GM21447 (cell line): ENCODE measurements at regions not wholly inside any gene's neighbourhood (a gene's known extent, or its start where the extent isn't known, plus 50 kb on each side); places are given as distances from the start of the nearest gene placed in this dataset.
A peak's percentile ranks its signal among the peaks of the same experiment; 100 is the strongest.

Experiments
- ATAC-seq: cut with Tn5 transposase; IDR thresholded peaks from one replicate; pipeline ENCODE4 v1.9.1; 2021; ENCODE audit not compliant: unreplicated experiment

DNA sequence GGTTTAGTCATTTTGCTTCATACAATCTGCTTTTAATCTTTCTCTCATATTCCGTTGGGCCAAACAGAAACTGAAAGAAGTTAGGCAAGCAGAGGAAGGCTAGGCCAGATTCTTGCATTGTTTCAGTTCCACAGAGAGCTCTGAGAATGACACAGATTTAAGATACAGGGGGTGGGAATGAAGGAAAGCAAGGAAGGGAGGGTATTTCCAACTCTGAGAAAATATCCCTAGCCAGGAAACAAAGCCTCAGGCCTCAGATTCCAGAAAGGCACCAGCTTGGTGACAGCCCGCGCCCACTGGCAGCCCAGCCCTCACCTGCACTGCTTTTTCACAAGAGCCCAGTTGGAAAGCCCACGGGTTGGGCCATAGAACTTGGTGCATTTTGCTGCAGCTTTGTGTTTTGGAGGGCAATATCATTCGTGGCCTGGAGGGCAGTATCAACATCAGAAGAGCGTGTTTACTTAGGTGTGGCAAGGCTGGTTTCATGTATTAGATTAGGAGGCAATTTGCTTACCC, 63.5 kb downstream of the ENC1 start:
- ATAC-seq, result peak; percentile 79

DNA sequence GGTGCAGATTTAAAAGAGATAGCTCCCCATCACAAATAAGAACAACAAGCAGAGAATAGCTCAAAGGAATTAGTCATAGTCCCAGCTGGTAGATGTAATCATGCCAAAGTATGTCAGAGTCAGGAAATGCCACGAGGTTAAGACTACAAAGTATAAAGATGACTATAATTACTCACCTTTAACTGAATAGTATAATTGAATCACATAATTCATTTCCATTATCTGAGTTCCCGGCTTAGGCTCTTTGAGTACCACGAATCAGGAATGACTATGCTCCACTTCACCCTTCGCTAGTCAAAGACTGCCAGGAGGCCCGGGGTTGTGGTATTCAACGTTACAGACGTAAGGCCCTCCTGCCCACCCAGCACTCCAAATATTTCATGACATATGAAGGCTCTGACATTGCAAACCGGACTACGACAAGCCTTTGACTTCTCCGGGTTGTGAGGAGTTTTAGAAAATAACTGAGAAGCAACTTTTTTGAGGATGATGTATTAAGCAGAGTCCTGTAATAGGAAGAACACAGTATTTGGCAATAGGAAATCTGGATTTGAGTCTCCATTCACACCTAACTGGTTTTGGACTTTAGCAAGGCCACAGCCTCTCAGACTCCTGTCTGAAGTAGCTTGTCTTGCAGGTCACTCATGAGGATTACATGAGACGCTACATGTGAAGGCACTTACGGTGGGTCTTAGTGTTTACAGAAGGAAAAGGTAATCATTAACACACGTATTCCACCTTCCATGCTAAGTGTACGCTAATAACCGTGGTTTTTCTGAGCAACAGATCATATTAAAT, 64.6 kb downstream of the ENC1 start:
- no peak for ATAC-seq

DNA sequence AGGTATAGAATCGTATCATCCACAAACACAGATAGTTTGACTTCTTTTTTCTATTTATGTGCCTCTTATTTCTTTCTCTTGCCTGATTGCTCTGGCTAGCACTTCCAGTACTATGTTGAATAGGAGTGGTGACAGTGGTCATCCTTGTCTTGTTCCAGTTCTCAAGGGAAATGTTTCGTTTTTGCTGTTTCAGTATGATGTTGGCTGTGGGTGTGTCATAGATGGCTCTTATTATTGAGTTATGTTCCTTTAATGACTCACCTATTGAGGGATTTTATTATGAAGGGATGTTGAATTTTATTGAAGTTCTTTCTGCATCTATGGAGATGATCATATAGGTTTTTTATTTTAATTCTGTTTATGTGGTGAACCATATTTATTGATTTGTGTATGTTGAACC, 70.3 kb downstream of the ENC1 start:
- no peak for ATAC-seq

GRCh38 chr5:74567411-74567995, 73.0 kb downstream of the ENC1 start:
- ATAC-seq, result no peak

- no peak for ATAC-seq
Measured at GRCh38 chr5:74562122-74562521, 78.4 kb downstream of the ENC1 start.

GRCh38 chr5:74560245-74560644, 80.3 kb downstream of the ENC1 start:
- ATAC-seq, result no peak

DNA sequence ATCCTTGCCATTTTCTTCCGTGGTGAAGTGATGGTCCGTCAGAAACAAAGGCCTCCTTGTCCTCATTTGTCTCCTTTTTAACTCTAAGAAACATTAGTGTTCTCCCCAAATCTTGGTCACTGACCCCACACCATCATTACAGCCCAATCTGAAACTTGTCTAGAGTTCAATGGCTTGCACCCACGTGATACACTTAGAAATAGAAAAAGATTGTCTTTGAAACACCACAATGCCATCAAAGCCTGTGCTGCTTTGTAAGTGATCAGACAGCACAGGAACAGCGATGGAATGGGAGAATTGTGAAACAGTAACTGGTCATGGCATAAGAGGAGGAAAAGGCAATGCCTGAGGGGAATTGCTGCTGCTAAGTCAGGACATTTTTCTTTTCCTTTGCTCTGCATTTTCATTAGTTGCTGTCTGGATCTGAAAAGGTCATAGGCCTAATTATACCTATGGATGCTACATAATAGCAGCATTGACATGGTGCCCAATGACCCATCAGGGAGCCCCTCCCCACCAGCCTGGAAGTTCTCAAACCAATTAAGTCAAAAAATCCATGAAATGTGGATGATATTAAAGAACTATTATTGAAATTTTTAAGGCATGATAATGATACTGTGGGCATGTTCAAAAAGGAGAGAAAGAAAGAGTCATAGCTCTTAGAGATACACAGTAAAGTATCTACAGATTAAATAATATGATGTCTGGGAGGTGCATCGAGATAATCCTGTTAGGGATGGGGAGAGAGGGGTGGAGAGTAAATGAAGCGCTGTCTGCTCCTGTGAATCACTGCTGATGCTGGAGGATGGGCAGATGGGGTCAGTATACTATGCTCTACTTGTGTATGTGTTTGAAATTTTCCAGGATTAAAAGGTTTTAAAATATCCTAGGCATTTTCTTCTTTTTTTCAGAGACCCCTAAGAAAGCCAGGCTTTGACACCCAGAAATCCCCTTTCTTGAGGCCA, 83.6 kb downstream of the ENC1 start:
- ATAC-seq, result no peak

- ATAC-seq, result no peak
Measured at GRCh38 chr5:74556006-74556405, 84.5 kb downstream of the ENC1 start.

GRCh38 chr5:74552101-74552500, 88.4 kb downstream of the ENC1 start:
- ATAC-seq, result no peak

GRCh38 chr5:74550927-74551326, 89.6 kb downstream of the ENC1 start:
- ATAC-seq, result no peak

DNA sequence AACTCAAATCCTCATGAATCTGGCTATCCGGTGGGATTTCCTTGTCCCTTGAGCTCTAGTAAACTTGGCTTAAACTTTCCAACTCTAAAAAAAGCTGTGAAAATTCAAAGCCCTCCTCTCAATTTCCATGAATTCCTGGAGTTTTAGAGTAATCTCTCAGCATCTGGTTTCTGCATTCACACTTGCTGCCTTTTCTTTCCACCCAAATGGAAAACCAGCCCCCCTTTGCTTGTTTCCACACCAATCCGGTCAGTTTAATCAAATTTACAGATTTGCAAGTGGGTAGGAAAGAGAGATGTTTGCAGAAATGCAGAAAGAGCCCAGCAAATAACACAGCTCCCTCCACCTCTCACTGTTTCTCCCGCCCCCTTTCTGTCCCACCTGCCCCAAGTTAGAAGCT, 91.1 kb downstream of the ENC1 start:
- ATAC-seq, result no peak

GRCh38 chr5:74546796-74547195, 93.7 kb downstream of the ENC1 start:
- ATAC-seq, result no peak

GRCh38 chr5:74544811-74545210, 95.7 kb downstream of the ENC1 start:
- ATAC-seq, result no peak

DNA sequence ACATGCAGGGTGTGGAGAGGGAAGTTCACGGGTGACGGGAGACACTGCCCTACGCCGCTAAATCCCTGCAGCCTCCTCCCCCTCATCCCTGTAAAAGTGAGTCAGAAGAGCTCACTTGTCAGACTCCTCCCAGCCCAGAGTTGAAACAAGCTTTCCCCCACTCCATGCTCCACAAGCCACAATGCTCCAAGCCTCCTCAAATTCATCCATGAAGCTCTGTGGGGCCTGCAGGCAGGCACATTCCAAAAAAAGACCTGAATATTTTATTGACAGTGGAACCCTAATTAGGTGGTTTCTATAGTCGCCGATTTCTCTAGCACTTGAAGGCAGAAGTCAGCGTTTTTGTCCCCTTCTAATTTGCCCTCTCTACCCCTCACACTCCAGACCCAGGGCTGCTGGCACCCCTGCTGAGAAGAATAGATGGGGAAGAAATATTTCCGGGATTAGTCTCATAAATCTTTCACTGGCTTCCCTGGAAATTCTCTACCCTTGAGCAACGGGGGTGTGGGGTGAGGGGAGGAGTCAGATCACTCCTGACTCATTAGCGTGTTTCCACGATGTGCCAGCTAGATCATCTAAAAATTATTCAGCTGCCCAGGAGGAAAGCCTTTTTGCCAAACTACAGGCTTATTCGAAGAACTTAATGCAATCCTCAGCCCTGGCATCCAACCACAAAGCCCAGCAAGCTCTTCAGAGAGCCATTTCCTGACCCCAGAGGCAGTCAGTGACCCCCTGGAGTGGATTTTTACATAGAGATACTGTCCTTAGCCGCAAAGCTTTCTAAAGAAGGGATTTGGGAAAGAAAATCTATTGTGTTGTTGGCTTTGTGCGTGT, 97.1 kb downstream of the ENC1 start:
- ATAC-seq, result no peak

DNA sequence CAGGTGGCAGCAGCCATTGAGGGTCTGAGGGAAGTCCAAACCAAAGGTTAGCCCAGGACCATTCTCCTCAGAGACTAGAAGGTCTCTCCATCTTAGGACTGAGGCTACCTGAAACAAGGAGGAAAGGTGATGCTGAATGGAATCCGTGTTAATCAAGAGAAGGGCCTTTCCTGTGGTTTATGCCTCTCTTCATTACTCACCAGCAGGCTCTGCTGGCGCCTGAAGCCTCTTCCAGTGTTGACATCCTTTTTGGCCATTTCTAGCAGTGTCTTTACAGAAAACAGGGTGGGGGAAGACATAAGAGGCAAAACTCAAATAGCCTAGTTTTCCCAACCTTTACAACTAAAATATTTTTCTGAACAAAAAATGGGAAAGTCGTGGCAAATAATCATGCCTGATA, 98.0 kb downstream of the ENC1 start:
- ATAC-seq, result no peak

GRCh38 chr5:74541381-74541781, 99.1 kb downstream of the ENC1 start:
- no peak for ATAC-seq

GRCh38 chr5:74540622-74541021, 99.9 kb downstream of the ENC1 start:
- ATAC-seq, result no peak

- ATAC-seq, result no peak
Measured at GRCh38 chr5:74539986-74540385, 100.5 kb downstream of the ENC1 start.

DNA sequence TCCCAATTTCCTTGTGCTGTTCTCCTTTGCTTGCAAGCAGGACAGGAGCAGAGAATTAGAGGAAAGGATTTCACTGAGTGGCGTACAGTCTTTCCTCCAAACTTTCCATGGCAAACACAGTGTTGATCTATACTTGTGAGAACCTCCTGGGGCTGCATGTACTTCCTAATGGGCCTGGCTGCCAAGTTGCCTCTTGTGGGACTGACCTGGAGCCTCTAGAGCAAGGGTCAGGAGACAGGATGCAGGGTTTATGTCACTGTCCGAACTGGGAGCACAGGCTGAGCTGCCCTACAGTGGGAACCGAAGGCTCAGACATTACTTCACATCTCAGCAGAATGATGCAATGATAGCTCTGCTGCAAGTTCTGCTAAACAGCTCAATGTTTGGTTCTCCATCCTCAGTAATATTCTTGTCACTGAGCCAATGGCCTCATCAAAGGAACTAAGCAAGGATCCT, 102.3 kb downstream of the ENC1 start:
- ATAC-seq, result no peak

DNA sequence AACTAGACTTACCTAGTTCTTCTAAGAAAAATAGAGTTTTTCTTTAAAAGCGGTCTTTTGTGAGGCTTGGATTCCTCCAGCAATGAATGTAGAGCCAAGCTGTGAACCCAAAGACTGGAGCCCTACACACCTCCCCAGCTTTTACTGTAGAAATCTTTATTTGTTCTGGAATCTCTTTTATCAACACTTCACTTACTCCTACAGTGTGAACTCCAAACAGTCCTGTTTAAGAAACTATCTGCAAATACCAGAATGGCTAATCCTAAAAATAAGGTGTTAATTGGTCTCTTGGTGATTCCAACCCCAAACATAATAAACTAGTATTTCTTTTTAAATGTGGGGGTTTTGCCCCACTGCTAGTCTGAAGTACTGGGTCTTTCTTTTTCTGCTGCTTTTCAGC, 103.9 kb downstream of the ENC1 start:
- ATAC-seq, result no peak
